ENCODE measurements at regions not wholly inside any gene's neighbourhood (a gene's known extent, or its start where the extent isn't known, plus 50 kb on each side); places are given as distances from the start of the nearest gene placed in this dataset.

DNA sequence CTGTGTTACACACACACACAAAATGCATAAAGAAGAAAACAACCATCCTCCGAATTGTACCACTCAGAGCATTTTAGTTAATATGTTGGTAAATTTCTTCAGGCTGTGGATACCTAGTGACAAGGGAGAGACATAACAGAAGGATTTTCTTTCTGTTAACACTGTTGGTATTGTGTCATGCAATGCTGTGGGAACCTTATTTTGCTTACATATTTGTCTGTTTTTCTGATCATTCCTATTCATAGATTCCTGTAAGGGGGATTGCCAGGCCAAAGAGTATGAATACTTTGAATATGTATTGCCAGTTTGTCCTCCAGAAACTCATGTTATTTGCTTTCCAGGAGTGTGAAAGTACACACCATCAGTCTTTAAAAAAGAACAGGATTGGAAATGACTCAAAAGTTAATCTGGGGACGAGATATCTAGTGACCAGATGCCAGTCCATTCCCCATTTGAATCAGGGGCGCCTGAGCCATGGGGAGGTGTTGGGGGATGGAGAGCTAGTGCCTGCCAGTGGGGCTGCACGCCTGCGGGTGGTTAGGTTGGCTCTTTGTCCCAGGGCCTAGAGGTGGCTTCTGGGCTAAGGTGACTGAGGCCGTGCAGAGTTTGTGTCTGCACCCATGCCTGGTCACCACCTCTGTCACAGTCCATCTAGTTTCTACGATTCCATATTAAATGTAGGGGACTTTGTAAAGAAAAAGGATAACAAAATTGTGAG lies 142.0 kb downstream of the PTPN20 start:
- DNase-seq, result no peak

DNA sequence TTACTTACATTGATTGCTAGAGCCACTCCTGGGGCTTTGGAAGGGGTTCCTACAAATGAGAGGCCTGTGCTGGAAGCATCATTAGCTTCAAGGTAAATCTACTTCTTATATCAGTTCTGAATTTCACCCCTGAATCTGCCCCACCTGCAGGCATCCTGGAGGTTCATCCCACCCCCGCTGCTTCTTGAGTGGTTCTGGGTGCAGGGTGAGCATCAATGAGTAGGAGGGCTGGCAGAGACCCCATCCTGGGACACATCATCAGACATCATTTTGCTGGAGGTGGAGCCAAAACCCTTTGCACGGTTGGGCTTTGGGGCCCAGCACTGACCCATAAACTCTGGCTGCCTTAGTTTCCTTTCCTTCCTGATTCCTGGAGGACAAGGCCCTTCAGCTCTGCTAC lies 143.7 kb downstream of the PTPN20 start:
- no peak for DNase-seq

DNA sequence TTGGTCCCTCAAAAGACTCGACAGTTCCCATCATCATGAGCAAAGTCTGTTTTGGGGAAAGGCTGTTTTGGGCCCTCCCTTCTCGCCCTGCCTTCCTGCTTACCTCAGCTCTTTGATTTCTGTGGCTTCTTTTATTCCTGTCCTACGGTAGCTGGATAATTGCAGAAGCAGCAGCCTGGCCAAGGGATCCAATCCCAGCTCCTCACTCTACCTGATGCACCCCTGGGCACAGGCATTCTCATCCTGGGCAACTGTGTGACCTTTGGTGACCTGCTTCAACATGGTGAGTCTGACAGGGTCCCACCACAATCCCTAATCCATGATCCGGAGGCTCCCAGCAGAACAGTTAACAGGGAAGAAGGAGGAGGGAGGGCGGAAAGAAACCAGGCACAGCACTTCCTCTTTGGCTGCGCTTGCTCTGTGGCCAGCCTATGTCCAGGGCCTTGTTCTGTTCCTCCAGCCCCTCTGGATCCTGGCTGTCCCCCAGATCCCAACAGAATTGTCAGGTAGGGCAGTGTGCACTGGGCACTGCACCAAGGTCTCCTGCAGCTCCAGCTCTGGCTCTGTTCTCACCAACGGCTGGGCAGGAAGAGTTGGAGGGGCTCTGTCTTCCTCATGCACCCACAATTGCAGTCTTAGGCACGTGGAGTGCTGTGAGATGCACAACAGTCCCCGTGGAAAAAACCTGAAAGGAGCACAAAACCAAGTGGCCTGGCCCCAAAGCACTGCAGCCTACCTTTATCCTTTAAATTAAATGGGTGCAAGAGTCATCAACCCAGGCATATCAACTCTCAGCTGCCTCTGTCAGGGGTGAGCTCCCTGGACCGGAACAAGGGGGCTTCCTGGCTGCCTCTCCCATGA lies 144.4 kb downstream of the PTPN20 start:
- no peak for DNase-seq

DNA sequence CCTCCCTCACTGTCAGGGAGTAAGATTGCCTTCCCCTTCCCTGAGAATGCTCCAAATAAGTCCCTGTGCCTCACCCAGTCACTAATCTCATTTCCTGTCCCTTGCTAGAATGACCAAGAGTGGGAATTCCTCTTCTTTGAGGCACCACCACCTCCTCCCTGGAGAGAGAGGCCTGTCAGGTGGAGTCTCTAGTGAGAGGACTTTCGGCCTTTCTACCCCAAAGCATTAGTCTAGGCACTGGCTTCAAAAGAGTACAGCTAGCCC lies 145.0 kb downstream of the PTPN20 start:
- DNase-seq, result no peak

DNA sequence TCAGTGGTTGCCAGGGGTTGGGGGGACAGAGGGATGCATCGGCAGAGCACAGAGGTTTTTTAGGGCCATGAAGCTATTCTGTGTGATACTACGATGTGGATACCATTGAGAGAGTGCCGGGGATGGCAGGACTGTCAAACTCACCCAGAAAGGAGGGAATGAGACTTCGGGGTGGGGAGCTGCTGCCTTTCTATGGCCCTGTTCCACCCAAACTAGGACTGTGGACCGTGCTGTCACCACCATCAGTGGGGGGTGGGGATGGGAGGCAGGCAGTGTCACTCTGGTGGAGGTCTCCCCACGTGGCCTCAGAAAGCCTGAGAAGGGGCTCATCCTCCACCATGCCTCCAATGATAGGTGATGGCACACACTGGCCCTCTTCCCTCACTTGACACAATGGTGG lies 146.2 kb downstream of the PTPN20 start:
- DNase-seq, result no peak

DNA sequence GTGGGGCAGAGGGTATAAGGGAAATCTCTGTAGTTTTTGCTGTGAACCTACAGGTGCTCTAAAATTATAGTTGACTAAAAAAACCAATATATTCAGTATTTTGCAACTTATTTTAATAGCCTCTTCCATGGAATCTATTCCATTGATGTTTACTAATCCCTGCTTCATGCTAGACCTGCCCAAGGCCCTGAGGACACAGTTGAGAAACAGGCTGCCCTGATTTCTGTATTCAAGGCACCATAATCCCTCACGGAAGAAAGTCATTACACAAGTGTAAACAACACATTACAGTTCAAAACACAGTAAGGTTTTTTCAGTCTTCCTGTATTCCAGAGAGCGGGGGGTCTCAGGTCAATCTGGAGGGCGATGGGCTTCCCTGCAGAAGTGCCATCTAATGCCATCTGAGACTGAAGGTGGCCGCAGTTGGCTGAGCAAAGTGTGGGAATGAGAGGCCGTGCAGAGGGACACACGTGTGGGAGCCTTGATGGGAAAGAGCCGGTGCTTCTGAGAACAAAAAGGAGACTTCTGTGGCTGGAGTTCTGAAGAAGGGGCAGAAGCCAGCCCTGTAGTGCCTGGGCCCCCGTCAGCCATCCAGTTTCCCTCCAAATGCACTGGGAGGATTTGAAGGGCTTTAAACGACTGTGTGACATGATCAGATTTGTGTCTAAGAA lies 146.9 kb downstream of the PTPN20 start:
- DNase-seq, result no peak

DNA sequence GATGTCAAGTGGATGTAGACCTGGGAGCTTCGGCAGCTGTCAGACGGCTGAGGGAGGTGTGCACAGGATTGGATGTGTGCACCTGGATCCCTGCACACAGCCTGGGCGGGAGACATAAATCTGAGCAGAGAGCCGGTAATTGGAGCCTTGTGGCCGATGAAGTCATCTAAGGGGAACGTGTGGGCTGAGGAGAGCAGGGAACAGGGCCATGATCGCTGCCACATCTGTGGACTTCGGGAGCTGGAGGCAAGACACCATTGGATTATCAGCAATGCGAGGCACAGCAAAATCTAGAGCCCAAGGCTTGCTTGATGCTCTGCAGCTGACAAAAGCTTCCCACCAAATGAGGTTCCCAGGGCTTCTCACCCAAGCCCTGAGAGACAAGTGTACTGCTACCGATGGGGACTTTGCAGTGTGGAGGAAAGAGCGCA lies 147.7 kb downstream of the PTPN20 start:
- no peak for DNase-seq

DNA sequence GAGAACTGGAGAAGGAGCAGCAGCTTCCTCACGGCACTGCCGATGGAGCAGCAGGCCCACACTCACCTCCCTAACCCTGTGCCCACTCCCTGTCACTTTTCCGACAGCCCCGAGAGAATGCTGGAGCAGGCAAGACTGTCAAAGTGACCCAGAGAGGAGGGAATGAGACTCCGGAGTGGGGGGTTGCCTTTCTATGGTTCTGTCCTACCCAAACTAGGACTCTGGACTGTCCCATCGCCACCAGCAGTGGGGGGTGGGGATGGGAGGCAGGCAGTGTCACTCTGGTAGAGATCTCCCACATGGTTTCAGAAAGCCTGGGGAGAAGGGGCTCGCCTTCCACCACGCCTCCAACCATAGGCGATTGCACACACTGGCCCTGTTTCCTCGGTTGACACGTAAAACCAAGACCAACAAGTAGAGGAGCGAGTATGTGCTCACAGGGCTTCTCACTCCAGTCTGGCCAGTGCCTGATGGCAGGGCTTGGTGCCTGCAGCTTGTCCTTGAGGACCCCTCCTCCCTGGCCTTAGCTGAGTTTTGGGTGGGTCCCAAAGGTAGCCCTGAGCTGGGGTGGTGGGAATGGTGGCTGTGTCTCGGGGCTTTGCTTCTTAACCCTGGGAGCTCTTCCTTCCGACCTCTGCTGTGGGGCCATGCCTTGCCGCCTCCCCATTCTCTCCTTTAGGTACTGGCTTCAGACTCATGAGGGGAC lies 148.5 kb downstream of the PTPN20 start:
- DNase-seq, result no peak

DNA sequence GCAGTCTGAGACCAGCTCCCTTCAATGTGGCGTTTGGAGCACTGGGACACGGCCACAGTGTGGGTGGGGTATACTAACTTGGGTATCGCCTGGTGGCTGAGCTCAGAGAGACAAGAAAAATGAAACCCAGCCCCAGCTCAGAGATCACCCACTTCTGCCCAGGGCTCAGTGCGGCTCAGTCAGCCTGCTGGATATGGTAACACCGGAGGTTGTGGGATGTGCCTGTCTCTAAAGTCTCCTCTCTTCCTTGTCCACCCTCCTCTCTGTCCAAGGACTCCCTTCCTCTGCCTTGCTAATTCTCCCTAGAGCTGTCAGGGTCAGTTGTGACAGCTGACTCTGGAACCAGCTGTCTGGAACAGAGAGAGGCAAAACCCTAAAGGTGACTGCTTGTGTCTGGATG lies 149.1 kb downstream of the PTPN20 start:
- DNase-seq, result no peak

DNA sequence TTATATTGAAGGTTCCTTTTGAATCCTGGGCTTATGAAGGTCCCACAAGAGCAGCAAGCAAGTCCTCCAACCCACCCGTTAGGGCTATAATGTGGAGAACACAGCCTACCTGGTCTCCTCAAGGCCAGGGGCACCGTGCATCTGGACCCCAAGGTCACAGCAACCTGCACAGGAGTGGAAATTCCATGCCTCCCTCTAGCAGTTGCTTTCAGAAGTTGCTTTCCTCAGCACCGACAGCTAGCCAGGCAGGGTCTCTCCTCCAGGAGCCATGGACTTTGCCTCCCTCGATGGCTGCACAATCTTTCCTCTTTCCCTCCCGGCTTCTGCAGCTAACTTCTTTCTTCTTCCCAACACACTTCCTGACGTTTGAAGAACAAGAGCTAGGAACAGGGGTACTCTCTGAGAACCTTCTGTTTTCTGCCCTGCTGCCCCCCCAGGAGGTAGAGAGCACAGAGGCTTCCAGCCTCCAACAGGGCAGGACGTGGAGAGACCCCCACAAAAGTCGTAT lies 149.8 kb downstream of the PTPN20 start:
- DNase-seq, result no peak

DNA sequence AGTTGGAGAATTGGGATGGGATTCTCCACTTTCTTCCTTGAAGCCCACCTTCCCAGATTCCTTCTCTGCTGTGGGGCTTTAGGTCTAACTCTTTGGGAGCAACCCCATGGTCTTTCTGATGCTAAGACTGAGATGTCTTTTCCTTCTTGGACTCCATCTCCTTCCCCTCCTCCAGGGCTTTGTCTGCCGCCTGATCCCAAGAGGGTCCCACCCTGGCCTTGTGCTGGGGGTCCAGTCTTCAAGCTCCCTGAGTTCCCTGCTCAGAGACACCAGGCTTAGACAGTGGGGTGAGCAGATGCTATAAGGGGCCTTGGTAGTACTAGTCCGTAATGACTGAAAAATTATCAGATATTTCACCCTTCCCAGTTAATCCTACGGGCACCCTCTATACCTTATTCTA lies 150.5 kb downstream of the PTPN20 start:
- no peak for DNase-seq

DNA sequence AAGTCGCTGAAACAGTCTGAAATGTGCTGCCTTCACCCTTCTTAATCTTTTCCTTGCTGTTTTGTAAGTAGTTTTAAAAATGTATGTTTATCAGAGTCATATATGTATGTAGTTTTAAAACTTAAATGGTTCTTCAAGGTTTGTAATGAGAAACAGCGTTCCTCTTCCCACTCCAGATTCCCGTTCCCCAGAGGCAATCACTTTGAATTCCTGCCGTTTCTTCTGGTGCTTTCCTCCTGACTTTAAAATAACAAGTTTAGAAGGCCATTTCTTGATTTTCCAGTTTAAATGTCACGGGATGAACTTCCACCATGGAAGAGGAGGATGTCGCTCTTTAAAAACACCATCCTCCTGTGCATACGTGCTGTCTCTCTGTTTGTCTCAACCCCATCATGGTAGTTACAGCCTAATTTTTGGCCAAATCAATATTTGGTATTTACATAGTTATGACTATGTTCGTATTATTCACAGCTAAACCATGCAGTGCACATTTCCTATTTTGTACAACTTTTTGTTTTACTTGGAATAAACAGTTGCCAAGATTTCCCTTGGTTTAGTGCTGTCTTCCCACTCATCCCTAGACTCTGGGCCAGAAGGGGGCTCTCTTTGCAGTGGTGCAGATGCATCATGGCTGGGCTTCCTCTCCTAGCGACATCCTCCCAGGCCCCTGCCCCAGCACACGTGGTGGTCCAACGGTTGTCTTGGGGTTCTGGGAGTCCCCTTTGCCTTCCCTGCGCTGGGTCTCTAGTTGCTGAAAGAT lies 151.4 kb downstream of the PTPN20 start:
- no peak for DNase-seq

DNA sequence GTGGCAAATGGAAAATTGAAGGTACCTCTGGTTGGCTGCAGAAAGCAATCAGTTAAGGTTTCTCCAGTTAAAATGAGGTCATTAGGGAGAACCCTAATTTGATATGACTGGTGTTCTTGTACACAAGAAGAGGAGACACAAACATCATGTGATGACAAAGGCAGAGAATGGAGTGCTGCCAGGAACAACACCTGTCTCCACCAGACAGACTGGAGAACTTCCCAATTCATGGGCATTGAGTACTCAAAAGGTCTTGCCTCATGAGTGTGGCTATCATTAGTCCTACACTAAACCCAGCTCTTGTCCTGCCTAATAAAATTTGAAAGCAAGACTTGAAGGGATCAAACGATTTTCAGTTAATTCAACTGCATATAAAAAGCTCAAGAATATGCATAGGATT lies 152.6 kb downstream of the PTPN20 start:
- no peak for DNase-seq

DNA sequence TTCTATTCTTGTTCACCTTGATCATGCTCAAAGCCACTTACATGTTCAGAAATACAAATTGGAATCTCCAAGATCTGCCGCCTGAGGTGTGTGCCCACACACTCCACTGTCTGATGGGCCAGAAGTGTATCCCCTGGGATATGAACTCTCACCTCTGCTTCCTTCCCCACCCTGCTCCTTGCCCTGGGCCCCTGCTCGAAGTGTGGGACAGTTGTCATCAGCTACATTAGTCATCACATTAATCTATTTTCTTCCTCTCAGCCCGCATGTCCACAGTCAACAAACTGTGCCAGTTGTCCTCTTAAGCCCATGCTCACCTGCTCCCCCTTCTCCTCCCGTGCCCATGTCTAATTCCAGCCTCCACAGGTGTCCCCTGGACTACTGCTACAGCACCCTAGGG lies 154.7 kb downstream of the PTPN20 start:
- no peak for DNase-seq

DNA sequence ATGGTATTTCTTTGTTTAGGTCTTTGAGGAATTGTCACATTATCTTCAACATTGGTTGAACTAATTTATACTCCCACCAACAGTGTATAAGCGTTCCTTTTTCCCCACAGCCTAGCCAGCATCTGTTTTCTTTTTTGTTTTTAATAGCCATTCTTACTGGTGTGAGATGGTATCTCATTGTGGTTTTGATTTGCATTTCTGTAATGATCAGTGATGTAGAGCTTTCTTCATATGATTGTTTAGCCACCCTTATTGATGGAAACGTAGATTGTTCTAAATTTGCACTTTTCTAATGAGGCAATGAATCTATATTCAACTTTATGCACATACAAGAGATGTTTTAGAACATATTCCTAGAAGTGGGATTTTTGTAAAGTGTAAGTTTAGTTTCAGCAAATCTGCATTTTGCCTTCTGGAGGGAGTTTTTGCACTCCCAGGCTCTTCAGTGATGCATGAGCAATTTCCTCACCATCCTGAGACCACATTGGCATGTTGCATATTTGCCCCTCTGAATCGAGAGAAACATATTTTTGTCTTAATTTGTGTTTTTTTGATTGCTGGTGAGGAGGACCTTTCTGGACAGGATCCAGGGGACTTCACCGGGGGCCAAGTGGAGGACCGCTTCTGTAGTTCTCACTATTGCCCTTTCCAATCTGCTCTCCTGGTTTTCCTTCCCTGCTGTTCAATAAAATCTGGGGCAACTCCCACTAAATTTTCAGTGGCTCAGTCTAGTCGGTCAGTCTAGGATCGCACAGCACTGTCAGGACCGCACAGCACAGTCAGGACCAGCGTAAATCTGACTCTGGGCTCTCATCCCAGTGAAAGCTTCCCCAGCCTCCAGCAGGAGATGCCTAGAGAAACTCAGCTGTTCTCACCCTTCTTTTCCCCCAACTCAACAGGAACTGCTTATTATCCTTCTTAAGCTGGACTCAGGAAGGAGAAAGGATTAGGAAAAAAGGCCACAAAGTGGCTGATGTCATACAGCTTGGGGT lies 157.0 kb downstream of the PTPN20 start:
- DNase-seq, result no peak

DNA sequence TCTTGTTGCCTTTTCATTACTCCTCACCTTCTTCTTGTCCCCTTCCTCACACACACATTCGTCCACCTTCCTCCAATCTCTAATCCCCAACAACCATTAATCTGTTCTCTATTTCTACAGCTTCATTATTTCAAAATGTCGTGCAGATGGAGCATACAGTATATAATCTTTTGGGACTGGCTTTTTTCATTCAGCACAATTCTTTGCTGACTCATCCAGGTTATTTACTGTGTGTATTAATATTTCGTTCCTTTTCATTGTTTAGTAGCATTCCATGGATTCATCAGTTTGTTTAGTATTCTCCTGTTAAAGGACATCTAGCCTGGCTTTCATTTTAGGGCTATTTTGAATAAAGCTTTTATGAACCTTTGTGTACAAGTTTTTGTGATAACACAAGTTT lies 159.3 kb downstream of the PTPN20 start:
- no peak for DNase-seq

DNA sequence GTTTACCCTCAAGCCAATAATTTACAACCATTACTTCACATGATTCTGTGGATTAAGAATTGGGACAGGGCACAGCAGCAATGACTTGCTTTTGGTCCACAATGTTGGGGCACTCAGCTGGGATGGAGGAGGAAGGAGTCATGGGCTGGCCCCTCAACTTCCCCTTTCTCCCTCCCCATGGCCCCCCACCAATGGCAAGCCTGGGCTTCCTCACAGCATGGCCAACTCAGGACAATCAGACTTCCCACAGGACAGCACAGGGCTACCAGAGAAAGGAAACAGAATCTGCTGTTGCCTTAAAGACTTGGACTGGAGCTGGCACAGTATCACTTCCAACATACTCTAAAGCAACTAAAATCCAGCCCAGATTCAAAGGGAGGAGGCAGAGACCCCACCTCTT lies 160.7 kb downstream of the PTPN20 start:
- no peak for DNase-seq

DNA sequence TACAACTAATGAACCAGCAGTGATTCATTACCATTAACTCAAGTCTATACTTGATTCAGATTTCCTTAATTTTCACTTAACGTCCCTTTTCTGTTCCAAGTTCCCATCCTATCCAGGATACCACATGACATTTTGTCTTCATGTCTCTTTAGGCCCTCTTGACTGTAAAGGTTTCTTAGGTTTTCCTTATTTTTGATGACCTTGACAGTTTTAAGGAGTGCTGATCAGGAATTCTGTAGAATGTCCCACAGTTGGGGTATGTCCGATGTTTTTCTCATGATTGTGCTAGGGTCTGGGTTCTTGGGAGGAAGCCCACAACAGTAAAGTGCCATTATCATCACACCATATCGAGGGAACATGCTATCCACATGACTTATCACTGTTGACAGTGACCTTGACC lies 162.7 kb downstream of the PTPN20 start:
- no peak for DNase-seq

DNA sequence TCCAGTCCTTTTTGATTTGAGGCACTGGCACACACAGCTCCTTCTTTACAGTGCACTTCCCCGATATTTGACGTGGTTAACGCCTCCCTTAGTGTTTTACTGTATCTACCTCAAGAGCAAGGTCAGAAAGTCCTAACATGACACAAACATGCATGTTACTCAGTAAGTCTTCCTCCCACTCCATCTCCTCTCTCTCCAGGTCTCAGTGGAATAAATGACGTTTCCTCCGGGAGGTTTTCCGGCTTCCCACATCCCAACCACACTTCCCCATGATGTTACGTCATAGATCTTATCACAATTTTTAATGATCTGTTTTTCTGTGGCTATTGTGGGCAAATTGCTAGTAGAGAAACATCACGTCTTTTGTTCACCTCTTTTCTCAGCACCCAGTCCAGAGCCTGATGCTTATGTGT lies 165.7 kb downstream of the PTPN20 start:
- DNase-seq, result no peak

DNA sequence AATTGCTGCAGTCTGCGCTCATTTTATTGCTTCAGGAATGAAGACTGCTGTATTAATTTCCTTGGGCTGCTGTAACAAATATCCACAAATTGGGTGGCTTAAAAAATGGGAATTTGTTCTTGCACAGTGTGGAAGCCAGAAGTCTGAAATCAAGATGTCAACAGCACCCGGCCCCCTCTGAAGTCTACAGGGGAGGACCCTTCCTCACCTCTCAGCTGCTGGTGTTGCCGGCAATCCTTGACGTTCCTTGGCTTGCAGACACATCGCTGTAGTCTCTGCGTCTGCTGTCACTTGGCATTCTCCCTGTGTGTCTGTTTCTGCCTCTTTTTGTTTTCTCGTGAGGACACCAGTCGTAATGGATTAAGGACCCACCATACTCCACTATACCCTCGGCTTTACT lies 166.2 kb downstream of the PTPN20 start:
- no peak for DNase-seq

DNA sequence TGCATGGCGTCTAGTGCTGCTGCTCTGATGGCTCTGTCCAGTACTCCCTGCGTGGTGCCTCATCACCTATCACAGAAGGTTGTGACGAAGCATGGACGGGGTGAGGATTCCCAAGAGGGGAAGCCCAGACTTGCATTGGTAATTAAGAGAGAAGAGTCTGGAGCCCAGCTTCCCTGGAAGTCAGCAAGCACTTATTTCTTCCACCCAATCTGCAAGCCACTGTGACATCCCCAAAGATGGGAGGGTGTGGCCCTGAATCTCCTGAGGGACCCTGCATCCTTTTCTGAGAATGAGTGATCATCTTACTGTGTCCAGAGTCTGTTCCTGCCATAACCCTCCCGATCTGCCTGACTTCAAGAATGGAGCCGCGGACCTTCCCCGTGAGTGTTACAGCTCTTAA lies 166.7 kb downstream of the PTPN20 start:
- no peak for DNase-seq
